NCI-H1930 (cell line): ENCODE measurements at regions not wholly inside any gene's neighbourhood (a gene's known extent, or its start where the extent isn't known, plus 50 kb on each side); places are given as distances from the start of the nearest gene placed in this dataset.
"Not testable (repeated sequence)": the region's sequence is repeated elsewhere in the genome, so short reads cannot be mapped to it uniquely, and the experiment has no call there.

Source experiments
- DNase-seq, 2 experiments: peaks; one replicate each; lab custom pipeline; 2025; lab: John Stamatoyannopoulos, UW

DNA sequence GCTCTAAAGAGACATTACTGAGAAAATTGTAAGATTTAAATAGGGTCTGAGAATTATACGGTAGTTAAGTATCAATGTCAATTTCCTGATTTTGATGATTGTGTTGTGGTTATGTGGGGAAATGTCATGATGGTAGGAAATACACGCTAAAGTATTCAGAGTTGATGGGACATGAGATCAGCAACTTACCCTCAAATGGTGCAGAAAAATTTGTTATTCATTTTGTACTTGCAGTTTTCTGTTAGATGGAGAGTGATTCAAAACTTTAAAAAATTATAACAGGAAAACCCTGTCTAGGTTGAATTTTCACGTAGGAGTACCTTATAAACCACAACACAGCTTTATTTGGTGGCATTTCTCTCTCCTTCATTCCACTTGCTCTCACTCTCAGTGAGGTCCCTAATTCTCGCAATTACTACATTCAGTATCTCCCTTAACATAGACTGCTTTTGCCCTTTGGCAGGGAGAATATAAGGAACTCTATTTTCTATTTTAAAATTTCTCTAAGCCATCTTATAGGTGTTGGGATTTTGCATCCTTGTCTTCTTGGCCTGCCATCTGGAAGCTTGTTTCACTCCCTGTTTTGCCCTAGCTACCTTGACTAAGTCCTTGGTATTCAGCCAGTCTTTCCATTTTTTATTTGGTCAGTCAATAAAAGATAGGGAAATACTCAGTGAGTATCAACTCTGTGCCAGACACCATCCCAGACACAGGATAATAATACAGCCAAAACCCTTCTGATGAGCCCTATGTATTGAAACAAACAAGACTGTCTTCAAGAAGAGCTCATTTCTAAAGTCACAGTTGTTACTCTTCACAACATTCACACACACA is 550.6 kb upstream of the ACVR2A start:
- DNase-seq, result no peak

DNA sequence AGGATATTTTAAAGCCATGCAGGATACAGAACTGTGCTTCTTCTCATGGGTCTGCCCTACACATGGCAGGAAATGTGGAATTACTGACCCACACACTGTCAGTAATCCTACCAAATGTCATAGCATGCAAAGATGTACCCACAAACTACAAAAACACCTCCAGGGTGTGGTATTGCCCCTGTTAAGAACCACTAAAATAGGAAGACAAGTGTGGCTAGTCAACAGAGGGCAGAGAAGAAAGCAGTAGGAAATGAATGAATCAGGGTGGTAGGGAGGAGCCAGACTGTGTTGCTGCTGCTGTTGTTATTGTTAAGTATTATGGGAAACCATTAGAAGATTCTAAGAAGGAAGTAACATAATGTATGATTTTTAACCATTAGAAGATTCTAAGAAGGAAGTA is 556.7 kb upstream of the ACVR2A start:
- DNase-seq, result no peak

DNA sequence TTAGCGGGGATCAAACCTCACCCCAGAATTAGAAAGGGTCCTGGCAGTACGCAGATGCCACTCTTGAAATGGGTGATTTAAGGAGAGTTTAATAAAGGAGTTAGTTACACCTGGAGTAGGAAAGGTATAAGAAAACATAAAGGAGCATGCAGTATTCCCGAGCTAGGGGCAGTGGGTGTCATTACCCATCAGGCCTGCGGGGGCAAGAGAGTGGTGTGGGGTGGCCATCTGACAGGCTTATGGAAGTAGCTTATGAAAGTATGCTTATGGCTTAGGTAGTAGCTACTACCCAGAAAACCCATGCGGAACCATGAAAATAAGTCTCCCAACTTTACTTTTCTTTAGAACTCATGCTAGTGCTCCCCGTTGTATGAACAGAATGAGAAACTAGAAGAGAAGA is 568.9 kb upstream of the ACVR2A start:
- DNase-seq, result no peak

DNA sequence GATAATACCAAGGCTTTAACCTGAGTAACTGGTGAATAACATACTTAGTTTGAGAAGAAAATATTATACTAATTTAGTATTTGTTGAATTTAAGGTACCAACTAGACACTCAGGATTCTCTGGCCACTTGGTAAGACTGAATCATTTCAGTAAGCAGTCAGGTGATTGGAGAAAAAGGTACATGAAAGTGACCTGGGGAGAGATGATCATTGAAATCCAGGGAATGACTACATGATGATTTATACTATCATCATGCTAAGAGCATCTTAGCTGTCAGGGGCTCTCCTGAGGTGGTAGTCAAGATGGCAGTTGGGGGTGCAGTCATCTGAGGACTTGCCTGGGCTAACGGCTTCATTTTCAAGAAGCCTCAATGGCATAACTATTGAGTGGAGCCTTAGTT is 571.2 kb upstream of the ACVR2A start:
- DNase-seq, result no peak

DNA sequence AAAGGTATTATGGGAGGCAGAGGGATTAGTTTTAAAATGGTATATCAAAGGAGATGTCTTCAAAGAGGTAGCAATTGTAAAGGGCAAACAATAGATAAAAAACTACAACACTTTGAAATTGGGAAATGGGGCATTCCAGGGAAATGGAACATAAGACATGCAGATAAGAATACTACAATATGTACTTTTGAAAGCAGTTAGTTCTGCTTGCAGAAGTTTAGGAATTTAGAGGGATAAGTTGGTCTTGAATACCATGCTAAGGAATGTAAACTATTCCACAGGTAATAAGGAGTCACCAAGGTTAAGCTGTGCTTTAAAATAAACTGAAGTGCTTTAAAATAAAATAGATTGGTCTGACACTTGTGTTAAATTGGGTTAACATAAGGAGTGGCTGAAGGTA is 571.7 kb upstream of the ACVR2A start:
- DNase-seq, result no peak

DNA sequence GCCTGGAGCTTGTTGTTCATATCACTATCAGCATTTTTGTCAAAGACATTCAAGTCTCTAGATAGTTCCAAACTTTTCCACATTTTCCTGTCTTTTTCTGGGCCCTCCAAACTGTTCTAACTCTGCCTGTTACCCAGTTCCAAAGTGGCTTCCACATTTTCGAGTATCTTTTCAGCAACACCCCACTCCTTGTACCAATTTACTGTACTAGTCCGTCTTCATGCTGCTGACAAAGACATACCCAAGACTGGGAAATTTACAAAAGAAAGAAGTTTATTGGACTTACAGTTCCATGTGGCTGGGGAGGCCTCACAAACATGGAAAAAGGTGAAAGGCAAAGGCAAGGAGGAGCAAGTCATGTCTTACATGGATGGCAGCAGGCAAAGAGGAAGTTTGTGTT is 575.2 kb upstream of the ACVR2A start:
- DNase-seq, result not testable (repeated sequence)

DNA sequence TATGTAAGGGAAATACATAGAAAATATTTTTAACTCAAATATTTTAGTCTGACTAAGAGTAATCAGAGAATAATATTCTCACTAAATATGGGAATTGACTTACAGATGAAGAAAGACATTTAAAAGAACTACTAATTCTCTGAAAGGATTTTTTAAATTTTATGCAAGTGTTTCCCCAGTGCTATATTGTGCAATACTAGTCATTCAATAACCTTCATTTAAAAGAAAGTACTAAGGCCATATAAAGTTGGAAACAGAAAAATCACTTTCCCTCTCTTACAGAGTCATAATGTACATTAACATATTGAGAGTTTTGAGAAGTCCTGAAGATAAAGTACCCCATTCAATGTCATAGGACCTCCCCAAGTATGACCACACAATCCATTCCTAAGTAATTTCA is 584.6 kb upstream of the ACVR2A start:
- no peak for DNase-seq

DNA sequence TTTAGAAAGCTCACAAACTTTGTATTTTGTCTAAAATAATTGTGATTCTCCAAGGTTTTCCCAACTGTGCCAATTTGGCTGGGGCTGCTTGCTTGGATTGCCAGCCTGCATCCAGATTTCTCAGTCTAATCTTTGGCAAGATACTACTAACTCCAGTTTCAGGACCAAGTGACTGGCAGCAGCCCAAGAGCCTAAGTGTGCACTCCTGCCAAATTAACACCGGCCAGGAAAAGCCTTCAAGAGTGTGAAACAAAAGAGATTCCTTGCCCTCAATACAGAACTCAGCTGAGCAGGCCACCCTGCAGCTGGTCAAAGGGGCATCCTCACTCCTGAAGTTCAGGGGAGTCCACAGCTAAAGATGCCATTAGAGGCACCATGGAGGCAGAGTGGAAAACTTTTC is 589.0 kb upstream of the ACVR2A start:
- DNase-seq, result no peak

DNA sequence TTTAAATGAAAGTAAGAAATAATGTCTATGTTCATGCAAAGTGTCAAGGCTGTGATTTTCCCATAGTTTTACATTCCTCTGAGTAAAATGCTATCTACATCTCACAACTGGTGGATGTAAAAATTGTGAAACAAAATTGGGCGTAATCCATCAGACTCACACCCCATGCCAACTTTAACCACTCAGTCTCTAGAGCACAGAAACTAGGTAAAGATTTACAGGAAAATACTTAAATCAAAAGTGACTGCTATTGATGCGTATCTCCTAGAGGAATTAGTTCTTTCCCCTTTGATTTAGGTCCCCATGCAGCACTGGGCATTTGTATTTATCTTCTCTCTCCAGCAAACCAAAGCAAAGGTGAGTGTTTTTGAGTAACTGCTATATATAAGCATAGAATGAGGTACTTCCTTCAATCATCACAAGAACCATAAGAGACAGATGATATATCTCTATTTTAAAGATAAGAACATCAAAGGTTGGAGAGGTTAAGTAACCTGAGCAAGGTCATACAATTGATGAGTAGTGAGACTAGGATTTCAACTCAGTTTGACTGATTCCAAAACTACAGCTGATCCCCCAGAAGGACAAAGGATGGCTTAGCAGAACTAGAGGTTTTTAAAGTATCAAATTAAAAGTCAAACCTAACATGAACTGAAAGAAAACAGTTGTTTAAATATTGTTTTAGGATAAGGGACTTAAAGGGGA is 594.0 kb upstream of the ACVR2A start:
- no peak for DNase-seq

DNA sequence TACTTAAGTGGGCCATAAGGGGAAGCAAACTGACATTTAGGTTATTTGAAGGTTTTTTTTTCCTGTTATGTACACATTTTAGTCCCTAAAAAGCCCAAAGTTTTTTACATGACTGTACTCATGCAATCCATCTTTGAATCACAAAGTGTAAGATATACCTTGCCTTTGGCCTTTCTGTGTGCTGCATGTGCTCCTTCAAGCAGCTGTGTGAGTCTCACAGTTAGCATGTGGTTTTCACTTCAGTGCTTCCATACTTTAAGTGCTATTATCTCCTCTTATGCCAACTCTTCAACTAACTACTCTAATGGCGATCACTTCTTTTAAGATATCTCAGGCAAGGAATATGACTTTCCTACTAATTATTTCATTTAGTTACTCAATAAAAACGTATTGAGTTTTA is 597.1 kb upstream of the ACVR2A start:
- no peak for DNase-seq

DNA sequence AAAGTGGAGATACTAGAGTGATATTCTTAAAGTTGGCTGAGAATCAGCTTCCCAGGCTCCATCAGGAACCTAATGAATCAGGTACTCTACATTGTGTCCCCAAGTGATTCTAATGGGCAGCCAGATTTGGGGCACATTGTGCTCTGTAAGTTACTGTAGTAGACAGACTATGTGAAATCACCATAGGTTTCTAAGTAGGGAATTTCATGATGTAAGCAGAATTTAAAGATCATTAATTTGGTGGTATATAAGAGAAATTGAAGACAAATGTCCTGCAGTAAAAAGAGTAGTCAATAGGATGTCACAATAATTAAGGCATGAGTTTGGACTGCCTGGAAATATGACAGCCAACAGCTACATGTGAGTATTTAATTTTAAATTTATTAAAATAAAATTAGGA is 602.4 kb upstream of the ACVR2A start:
- no peak for DNase-seq

DNA sequence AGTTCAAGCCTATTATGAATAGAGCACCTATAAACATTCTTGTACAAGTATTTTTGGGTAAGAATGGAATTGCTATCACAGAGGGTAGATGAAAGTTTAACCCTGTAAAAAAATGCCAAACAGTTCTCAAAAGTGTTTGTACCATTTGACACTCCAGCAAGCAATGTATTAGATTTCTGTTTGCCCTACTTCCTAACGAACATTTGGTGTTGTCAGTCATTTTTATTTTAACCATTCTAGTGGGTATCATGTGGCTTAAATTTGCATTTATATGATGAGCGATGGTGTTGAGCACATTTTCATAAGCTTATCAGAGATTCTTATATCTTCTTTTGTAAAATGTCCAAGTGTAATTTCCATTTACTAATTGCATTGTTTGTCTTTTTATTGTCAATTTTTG is 608.2 kb upstream of the ACVR2A start:
- no peak for DNase-seq

DNA sequence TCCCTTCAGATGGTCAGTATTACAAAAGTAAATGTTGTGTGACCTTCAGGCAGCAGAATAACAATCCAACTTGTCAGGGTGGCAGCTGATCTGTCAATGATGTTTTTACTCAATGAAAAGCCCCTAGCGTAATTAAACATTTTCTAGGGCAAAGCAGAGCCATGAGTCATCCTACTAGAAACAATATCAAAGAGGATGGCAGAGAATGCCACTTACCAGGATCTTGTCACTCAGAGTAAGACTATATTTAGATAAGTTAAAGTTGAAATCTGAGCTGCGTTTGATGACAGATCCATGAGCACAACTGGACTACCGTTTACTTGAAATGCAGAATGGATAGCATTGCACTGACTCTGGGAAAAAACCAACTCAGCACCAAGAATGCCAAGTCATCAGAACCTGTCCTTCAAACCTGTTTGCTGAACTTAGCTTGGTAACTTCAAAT is 612.6 kb upstream of the ACVR2A start:
- no peak for DNase-seq

DNA sequence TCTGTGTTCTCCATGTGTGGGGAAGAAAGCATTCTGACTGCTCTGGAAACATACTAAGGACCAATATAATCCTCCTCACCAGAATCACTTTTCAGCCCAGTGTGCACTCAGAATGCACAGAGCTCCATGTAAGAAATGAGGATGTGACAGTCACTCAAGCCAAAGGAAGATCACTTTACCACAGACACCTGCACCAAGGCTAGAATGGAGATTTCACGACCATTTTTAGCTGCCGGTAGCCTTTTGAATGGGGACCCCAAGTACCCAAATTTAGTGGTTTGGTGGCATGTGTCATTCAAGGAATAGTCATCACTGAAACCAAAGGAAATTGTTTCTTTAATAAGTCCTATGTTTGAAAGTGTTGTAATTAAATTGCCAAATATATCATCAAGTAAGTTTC is 613.2 kb upstream of the ACVR2A start:
- DNase-seq, result no peak

DNA sequence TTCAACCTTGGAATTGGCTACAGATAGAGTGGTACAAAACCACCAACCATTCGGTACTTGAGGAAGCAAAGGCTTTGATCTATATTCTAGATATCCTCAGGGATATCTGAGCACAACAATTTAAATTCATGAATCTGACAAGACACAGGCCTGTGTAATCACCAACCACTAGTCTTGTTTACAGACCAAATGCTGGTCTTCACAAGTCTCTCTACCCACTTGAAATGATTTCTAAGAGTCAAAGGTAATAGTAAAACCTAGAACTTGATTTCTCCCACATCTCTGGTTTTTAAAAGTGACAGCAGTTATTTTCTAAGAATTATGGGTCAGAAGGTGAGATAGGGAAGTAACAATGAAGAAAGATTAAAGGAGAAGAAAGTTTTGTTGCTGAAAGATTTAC is 613.7 kb upstream of the ACVR2A start:
- no peak for DNase-seq

DNA sequence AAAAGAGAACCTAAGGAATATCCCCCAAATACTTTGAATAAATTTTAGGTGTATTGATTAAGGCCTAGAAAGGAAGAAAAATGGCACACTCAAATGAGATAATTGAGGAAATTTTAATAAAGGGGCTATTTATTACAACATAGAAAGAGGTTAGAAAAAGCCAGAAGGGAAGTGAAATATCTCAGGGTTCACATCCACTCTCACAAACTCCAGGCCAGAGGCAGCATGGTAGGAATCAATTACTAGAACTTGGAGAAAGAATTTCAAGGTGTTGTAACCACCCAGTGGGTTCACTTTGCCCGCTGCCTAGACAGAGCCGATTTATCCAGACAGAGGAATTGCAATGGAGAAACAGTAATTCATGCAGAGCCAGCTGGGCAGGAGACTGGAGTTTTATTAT is 617.5 kb upstream of the ACVR2A start:
- no peak for DNase-seq

DNA sequence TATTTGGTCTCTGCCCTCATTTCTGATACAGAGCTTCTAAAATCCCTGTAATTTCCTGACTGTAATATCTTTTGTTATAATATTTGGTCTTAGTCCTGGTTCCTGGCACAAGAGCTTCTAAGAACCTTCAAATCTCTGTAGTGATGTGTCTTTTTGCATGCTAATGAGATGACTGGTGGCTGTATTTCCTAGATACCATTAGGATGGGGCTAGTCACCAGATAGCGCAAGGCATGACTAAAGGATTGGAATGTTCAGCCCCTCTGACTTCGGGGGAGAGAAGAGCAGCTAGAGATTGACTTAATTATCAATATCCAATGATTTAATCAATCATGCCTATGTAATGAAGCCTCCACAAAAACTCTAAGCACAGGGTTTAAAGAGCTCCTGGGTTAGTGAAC is 620.8 kb upstream of the ACVR2A start:
- DNase-seq, result peak in 1 of 2 experiments; percentile 31

DNA sequence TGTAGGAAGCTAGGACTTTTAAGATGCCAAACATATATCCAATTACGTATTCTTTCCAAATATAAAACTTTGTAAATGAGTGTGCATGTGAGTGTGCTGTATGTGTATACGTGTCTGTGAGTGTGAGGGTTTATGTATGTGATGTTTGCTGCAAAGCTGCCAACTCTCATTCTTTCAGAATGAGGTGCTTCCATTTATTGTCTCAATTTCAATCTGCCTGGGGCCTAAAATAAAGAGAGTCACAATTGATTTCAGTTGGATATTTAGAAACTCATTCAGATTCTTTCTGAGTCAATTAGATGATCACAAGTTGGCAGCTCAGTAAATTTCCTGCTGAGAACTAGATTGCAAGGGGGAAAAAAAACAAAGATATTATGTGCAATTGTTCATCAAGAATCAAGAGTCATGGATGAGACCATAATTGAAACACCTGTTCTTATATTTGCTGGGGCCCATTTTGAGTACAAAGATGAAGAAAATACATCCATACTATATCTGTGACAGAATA is 621.2 kb upstream of the ACVR2A start:
- peak; percentile 26 to 71 for DNase-seq

DNA sequence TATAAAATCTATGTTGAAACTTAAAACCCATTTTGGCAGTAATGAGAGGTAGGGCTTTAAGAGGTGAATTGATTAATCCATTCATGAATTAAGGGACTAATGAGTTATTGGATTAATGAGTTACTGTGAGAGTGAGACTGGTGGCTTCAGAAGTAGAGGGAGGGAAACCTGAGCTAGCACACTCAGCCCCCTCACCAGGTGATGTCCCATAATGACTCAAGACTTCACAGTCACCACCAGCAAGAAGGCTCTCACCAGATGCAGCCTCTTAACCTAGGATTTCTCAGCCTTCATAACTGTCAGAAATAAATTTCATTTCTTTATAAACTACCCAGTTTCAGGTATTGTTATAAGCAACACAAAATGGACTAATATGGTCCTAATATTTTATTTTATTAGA is 621.7 kb upstream of the ACVR2A start:
- peak in 1 of 2 experiments; percentile 1 for DNase-seq

DNA sequence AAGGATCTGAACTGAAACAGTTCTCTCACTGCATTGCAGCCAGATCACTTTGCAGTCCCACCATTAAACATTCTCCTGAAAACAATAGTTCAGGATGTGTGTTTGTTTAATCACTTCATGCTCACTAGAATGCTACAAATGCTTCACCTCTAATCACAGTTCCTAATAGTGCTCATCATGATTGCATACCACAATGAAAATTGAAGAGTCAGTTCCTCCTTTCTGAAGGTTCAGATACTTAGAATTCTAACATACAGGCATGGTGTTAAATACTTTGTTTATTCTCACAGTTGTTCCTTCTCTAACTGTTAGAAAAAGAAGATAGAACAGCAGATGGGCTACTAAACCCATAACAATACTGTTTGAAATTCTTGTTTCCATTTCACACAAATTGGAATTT is 622.3 kb upstream of the ACVR2A start:
- no peak for DNase-seq

DNA sequence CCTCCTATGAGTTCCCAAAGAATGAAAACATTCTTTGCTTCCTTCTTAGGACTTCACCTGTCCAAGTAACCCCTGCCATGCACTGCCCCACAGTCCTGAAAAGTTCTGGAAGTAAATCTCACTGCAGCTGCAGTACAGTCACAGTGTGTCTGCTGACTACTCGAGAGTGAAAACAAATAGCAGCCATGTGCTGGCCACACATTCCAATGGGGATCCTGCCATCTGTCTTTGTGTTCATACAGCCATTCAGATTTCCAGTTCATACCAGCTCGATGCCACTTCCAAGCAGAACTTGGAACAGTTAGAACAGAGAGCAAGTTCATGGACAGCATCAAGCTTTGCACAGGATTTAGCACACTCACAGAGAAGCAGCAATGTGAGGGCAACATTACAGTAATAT is 629.9 kb upstream of the ACVR2A start:
- DNase-seq, result no peak

DNA sequence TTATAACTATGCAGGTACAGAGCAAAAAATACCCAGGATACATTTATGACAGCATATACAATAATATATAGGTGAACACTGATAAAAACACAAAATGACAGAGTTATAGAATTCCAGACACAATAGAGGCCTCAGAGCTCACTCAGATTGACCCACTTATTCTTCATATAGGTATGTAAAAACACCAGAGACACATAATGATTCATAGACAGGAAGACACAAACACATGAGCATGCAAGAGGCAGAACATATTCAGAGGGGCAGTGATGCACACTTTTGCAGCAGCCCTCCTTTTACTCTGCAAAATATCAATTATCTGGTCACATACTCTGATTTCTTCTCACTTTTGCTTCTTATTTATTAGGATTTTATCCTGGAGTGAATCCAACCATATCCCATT is 633.3 kb upstream of the ACVR2A start:
- no peak for DNase-seq

DNA sequence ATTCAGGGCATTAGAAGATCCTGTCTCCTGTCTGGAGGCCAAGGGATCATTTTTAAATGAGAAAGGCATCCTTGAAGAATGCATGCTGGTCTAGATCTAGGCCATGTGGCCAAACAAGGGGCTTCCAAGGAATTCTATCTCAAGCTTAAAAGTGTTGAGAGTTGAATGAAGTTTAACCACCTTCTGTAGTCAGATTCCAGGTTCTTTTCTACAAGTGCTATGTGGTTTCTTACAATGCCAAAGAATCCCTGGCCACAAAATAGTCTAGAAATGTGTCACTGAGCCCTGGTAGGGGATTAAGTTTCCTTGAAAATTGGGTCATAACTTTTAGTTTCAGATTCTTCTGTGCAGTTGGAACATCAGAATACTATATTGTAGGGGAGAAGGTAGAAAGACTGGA is 640.7 kb upstream of the ACVR2A start:
- DNase-seq, result no peak
